T-helper 17 cell (primary cell): ENCODE measurements at regions not wholly inside any gene's neighbourhood (a gene's known extent, or its start where the extent isn't known, plus 50 kb on each side); places are given as distances from the start of the nearest gene placed in this dataset.
"Not testable (repeated sequence)": the region's sequence is repeated elsewhere in the genome, so short reads cannot be mapped to it uniquely, and the experiment has no call there.

Experiments used
- ATAC-seq: fragments of 150-1000 bp; cut with Tn5 transposase; 2 replicates; pipeline ENCODE4 v1.10.0; 2021; ENCODE audit warnings: mild to moderate bottlenecking, moderate library complexity
- DNase-seq, 3 donors: peaks; one replicate each; pipeline versions ENCODE4 v3.0.0 to v3.0.0-alpha.2; 2020 to 2021
- H3K9me3 ChIP-seq: one replicate; pipeline ENCODE4 v1.7.0; 2013; ENCODE audit warnings: low read length, mild to moderate bottlenecking; ENCODE audit not compliant: control insufficient read depth, poor library complexity, severe bottlenecking
- H3K27ac Mint-ChIP-seq: one replicate; pipeline ENCODE4 v1.8.0; 2022; ENCODE audit warnings: mild to moderate bottlenecking, moderate library complexity, mixed read lengths
- H3K27me3 Mint-ChIP-seq: one replicate; pipeline ENCODE4 v1.8.0; 2022; ENCODE audit warnings: mixed read lengths
- H3K36me3 Mint-ChIP-seq: one replicate; pipeline ENCODE4 v1.8.0; 2022; ENCODE audit warnings: low read depth, mixed read lengths
- H3K4me1 Mint-ChIP-seq: one replicate; pipeline ENCODE4 v1.8.0; 2022; ENCODE audit warnings: mild to moderate bottlenecking, mixed read lengths
- H3K4me3 Mint-ChIP-seq: one replicate; pipeline ENCODE4 v1.8.0; 2022; ENCODE audit warnings: mild to moderate bottlenecking, moderate library complexity, mixed read lengths

GRCh38 chr10:2351566-2351965, 614.2 kb upstream of the ADARB2 start:
- no peak for DNase-seq

GRCh38 chr10:2342206-2342605, 604.9 kb upstream of the ADARB2 start:
- no peak for DNase-seq
- no peak overlapping the region for H3K27ac Mint-ChIP-seq

More at GRCh38 chr10:2351566-2351965, 614.2 kb upstream of the ADARB2 start:
- H3K36me3 Mint-ChIP-seq, result no peaks in the 10 kb centered on the region
- H3K9me3 ChIP-seq, result no peaks in the 10 kb centered on the region
- no peak for ATAC-seq
- no peak overlapping the region for H3K4me3 Mint-ChIP-seq
- H3K4me1 Mint-ChIP-seq, result no peaks in the 10 kb centered on the region
- H3K27ac Mint-ChIP-seq, result no peak overlapping the region
- H3K27me3 Mint-ChIP-seq, result peaks cover 5% of the 10 kb centered on the region

GRCh38 chr10:2340831-2341647, 603.7 kb upstream of the ADARB2 start:
- ATAC-seq (no peak), DNase-seq (no peak)
- Mint-ChIP-seq H3K36me3 (no peaks in the 10 kb centered on the region), H3K4me1 (no peaks in the 10 kb centered on the region), H3K27ac (no peak overlapping the region), H3K27me3 (peaks cover 13% of the 10 kb centered on the region), H3K4me3 (no peak overlapping the region)
- no peaks in the 10 kb centered on the region for H3K9me3 ChIP-seq

More at GRCh38 chr10:2342206-2342605, 604.9 kb upstream of the ADARB2 start:
- no peak for ATAC-seq
- Mint-ChIP-seq H3K4me1 (no peaks in the 10 kb centered on the region), H3K27me3 (peaks cover 13% of the 10 kb centered on the region), H3K4me3 (no peak overlapping the region), H3K36me3 (no peaks in the 10 kb centered on the region)
- H3K9me3 ChIP-seq, result no peaks in the 10 kb centered on the region

GRCh38 chr10:2335626-2336025, 598.3 kb upstream of the ADARB2 start:
- H3K9me3 ChIP-seq, result no peaks in the 10 kb centered on the region
- Mint-ChIP-seq H3K27me3 (no peaks in the 10 kb centered on the region), H3K4me3 (no peak overlapping the region), H3K27ac (no peak overlapping the region), H3K4me1 (no peaks in the 10 kb centered on the region), H3K36me3 (peaks cover 2% of the 10 kb centered on the region)
- DNase-seq (no peak), ATAC-seq (no peak)

GRCh38 chr10:2334575-2334974, 597.2 kb upstream of the ADARB2 start:
- Mint-ChIP-seq H3K27me3 (no peaks in the 10 kb centered on the region), H3K27ac (no peak overlapping the region), H3K4me3 (no peak overlapping the region), H3K36me3 (peaks cover 2% of the 10 kb centered on the region), H3K4me1 (no peaks in the 10 kb centered on the region)
- H3K9me3 ChIP-seq, result no peaks in the 10 kb centered on the region
- DNase-seq (no peak), ATAC-seq (no peak)

GRCh38 chr10:2329082-2329481, 591.8 kb upstream of the ADARB2 start:
- no peaks in the 10 kb centered on the region for H3K9me3 ChIP-seq
- Mint-ChIP-seq H3K36me3 (no peaks in the 10 kb centered on the region), H3K27me3 (peaks cover 13% of the 10 kb centered on the region), H3K27ac (no peak overlapping the region), H3K4me1 (no peaks in the 10 kb centered on the region), H3K4me3 (no peak overlapping the region)
- DNase-seq (no peak), ATAC-seq (no peak)

- Mint-ChIP-seq H3K27ac (no peak overlapping the region), H3K36me3 (no peaks in the 10 kb centered on the region), H3K27me3 (peaks cover 13% of the 10 kb centered on the region), H3K4me3 (no peak overlapping the region), H3K4me1 (no peaks in the 10 kb centered on the region)
- DNase-seq (no peak), ATAC-seq (no peak)
- no peaks in the 10 kb centered on the region for H3K9me3 ChIP-seq
These were observed 589.1 kb upstream of the ADARB2 start for GRCh38 chr10:2326411-2326810.

GRCh38 chr10:2315045-2315485, 577.7 kb upstream of the ADARB2 start:
- not testable (repeated sequence) for ATAC-seq, H3K27ac Mint-ChIP-seq, H3K4me1 Mint-ChIP-seq, H3K4me3 Mint-ChIP-seq, H3K27me3 Mint-ChIP-seq, H3K9me3 ChIP-seq, H3K36me3 Mint-ChIP-seq, DNase-seq

- no peak overlapping the region for H3K4me3 Mint-ChIP-seq
- no peak overlapping the region for H3K27ac Mint-ChIP-seq
- H3K36me3 Mint-ChIP-seq, result no peaks in the 10 kb centered on the region
- H3K4me1 Mint-ChIP-seq, result no peaks in the 10 kb centered on the region
- no peak for DNase-seq
- no peaks in the 10 kb centered on the region for H3K9me3 ChIP-seq
- no peak for ATAC-seq
- no peaks in the 10 kb centered on the region for H3K27me3 Mint-ChIP-seq
These were observed 568.8 kb upstream of the ADARB2 start for GRCh38 chr10:2306081-2306480.

GRCh38 chr10:2303169-2303568, 565.8 kb upstream of the ADARB2 start:
- no peaks in the 10 kb centered on the region for H3K9me3 ChIP-seq
- H3K4me3 Mint-ChIP-seq, result no peak overlapping the region
- no peaks in the 10 kb centered on the region for H3K36me3 Mint-ChIP-seq
- ATAC-seq (no peak), DNase-seq (no peak)
- H3K27ac Mint-ChIP-seq, result no peak overlapping the region
- no peaks in the 10 kb centered on the region for H3K27me3 Mint-ChIP-seq
- H3K4me1 Mint-ChIP-seq, result no peaks in the 10 kb centered on the region

- no peaks in the 10 kb centered on the region for H3K9me3 ChIP-seq
- ATAC-seq (no peak), DNase-seq (no peak)
- no peaks in the 10 kb centered on the region for H3K4me1 Mint-ChIP-seq
- H3K36me3 Mint-ChIP-seq, result no peaks in the 10 kb centered on the region
- H3K27me3 Mint-ChIP-seq, result no peaks in the 10 kb centered on the region
- H3K27ac Mint-ChIP-seq, result no peak overlapping the region
- no peak overlapping the region for H3K4me3 Mint-ChIP-seq
These were observed 563.9 kb upstream of the ADARB2 start for GRCh38 chr10:2301227-2301626.

- H3K4me1 Mint-ChIP-seq, result no peaks in the 10 kb centered on the region
- H3K36me3 Mint-ChIP-seq, result no peaks in the 10 kb centered on the region
- H3K27ac Mint-ChIP-seq, result no peak overlapping the region
- no peak overlapping the region for H3K4me3 Mint-ChIP-seq
- DNase-seq (no peak), ATAC-seq (no peak)
- peaks cover 2% of the 10 kb centered on the region for H3K9me3 ChIP-seq
- peaks cover 1% of the 10 kb centered on the region for H3K27me3 Mint-ChIP-seq
These were observed 562.9 kb upstream of the ADARB2 start for GRCh38 chr10:2300231-2300630.

GRCh38 chr10:2296179-2296891, 559.0 kb upstream of the ADARB2 start:
- DNase-seq (no peak), ATAC-seq (no peak)
- H3K27ac Mint-ChIP-seq, result no peak overlapping the region
- peaks cover 5% of the 10 kb centered on the region for H3K27me3 Mint-ChIP-seq
- H3K9me3 ChIP-seq, result peaks cover 2% of the 10 kb centered on the region
- H3K4me3 Mint-ChIP-seq, result no peak overlapping the region
- no peaks in the 10 kb centered on the region for H3K36me3 Mint-ChIP-seq
- H3K4me1 Mint-ChIP-seq, result no peaks in the 10 kb centered on the region
